Gastroesophageal sphincter (tissue), 3 donors: ENCODE measurements at regions not wholly inside any gene's neighbourhood (a gene's known extent, or its start where the extent isn't known, plus 50 kb on each side); places are given as distances from the start of the nearest gene placed in this dataset.

ENCODE experiments used
- EP300 ChIP-seq: sonication (generic); formaldehyde crosslinking; IDR thresholded peaks from one replicate; pipeline ENCODE4 v1.6.1; 2017; ENCODE audit warnings: antibody characterized with exemption, mild to moderate bottlenecking
- POLR2A ChIP-seq, 2 donors: fragments of 450-650 bp; IDR thresholded peaks; one replicate each; pipeline ENCODE4 v1.6.1; 2017; ENCODE audit warnings: antibody characterized with exemption in 2 of 2, mild to moderate bottlenecking in 2 of 2, moderate library complexity in 1 of 2
- POLR2AphosphoS5 ChIP-seq: sonication (generic); formaldehyde crosslinking; IDR thresholded peaks from one replicate; pipeline ENCODE4 v1.6.1; 2017; ENCODE audit warnings: antibody characterized with exemption
- TF ChIP-seq, protein P1 (sequence below), 4 experiments: fragments of 200-600 bp in 2 of 4; fragments of 450-650 bp in 2 of 4; sonication (generic) in 1 of 4; IDR thresholded peaks; one replicate each; pipeline ENCODE4 v1.5.1; 2017 to 2019; ENCODE audit warnings: antibody characterized with exemption in 4 of 4, mild to moderate bottlenecking in 2 of 4, moderate library complexity in 2 of 4

DNA sequence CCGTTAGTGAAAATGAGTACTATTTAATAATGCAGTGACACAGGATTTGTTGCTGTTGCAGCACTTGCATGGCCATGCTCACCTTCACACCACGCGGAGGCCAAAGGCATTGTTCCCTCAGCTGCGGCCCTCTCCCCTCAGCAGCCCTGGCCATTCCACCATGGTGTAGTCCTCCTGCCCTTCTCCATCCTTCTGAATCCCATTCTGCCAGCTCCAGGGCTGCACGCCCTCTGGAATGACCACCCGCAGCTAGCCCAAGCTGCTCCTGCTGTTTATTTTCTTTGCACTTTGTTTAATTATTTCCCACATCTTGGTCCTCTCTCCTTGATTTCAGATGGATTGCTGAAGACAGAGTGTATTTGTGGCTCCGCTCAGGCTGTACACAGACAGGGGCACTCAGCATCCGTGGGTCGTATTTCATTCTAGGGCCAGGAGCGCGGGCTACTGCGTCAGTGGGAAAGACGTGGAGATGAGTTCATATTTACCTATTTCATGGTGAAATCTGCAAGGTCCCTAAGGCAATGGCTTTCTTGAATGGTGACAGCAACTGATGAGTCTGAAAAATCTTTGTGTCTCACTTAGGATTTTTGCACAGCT, 81.4 kb upstream of the DUSP22 start:
- TF ChIP-seq, protein P1, sequence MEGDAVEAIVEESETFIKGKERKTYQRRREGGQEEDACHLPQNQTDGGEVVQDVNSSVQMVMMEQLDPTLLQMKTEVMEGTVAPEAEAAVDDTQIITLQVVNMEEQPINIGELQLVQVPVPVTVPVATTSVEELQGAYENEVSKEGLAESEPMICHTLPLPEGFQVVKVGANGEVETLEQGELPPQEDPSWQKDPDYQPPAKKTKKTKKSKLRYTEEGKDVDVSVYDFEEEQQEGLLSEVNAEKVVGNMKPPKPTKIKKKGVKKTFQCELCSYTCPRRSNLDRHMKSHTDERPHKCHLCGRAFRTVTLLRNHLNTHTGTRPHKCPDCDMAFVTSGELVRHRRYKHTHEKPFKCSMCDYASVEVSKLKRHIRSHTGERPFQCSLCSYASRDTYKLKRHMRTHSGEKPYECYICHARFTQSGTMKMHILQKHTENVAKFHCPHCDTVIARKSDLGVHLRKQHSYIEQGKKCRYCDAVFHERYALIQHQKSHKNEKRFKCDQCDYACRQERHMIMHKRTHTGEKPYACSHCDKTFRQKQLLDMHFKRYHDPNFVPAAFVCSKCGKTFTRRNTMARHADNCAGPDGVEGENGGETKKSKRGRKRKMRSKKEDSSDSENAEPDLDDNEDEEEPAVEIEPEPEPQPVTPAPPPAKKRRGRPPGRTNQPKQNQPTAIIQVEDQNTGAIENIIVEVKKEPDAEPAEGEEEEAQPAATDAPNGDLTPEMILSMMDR (IDR thresholded peaks at IDR 0.05): no peak
- TF ChIP-seq POLR2AphosphoS5 (no peak), POLR2A (IDR thresholded peaks at IDR 0.05) (no peak), EP300 (no peak)
